ENCODE measurements at regions not wholly inside any gene's neighbourhood (a gene's known extent, or its start where the extent isn't known, plus 50 kb on each side); places are given as distances from the start of the nearest gene placed in this dataset.
"Not testable (repeated sequence)": the region's sequence is repeated elsewhere in the genome, so short reads cannot be mapped to it uniquely, and the experiment has no call there.

GRCh38 chr5:124549891-124550436 lies 196.5 kb downstream of the ZNF608 start:
- DNase-seq (ENCODE audit: low spot score): no peak

- no peak for DNase-seq (ENCODE audit: low spot score)
Observed at GRCh38 chr5:124546643-124547042, 199.8 kb downstream of the ZNF608 start.

GRCh38 chr5:124544366-124545055 lies 201.9 kb downstream of the ZNF608 start:
- no peak for DNase-seq (ENCODE audit: low spot score)

GRCh38 chr5:124538931-124539330 lies 207.5 kb downstream of the ZNF608 start:
- no peak for DNase-seq (ENCODE audit: low spot score)

GRCh38 chr5:124538191-124538590 lies 208.2 kb downstream of the ZNF608 start:
- DNase-seq (ENCODE audit: low spot score): peak; percentile 20

GRCh38 chr5:124537522-124537921 lies 208.9 kb downstream of the ZNF608 start:
- no peak for DNase-seq (ENCODE audit: low spot score)

- no peak for DNase-seq (ENCODE audit: low spot score)
Observed at GRCh38 chr5:124537107-124537506, 209.3 kb downstream of the ZNF608 start.

GRCh38 chr5:124536333-124536732 lies 210.1 kb downstream of the ZNF608 start:
- peak; percentile 10 for DNase-seq (ENCODE audit: low spot score)

- no peak for DNase-seq (ENCODE audit: low spot score)
Observed at GRCh38 chr5:124530916-124531315, 215.5 kb downstream of the ZNF608 start.

GRCh38 chr5:124528838-124529237 lies 217.6 kb downstream of the ZNF608 start:
- DNase-seq (ENCODE audit: low spot score): no peak

GRCh38 chr5:124527220-124527991 lies 219.0 kb downstream of the ZNF608 start:
- no peak for DNase-seq (ENCODE audit: low spot score)

- not testable (repeated sequence) for DNase-seq (ENCODE audit: low spot score)
Observed at GRCh38 chr5:124526079-124526478, 220.4 kb downstream of the ZNF608 start.

- DNase-seq (ENCODE audit: low spot score): no peak
Observed at GRCh38 chr5:124524552-124525232, 221.7 kb downstream of the ZNF608 start.

- no peak for DNase-seq (ENCODE audit: low spot score)
Observed at GRCh38 chr5:124523897-124524296, 222.5 kb downstream of the ZNF608 start.

GRCh38 chr5:124522992-124523391 lies 223.4 kb downstream of the ZNF608 start:
- no peak for DNase-seq (ENCODE audit: low spot score)

GRCh38 chr5:124521461-124522230 lies 224.8 kb downstream of the ZNF608 start:
- no peak for DNase-seq (ENCODE audit: low spot score)

- no peak for DNase-seq (ENCODE audit: low spot score)
Observed at GRCh38 chr5:124519396-124519795, 227.0 kb downstream of the ZNF608 start.

- no peak for DNase-seq (ENCODE audit: low spot score)
Observed at GRCh38 chr5:124516567-124516966, 229.9 kb downstream of the ZNF608 start.

- DNase-seq (ENCODE audit: low spot score): no peak
Observed at GRCh38 chr5:124515497-124516245, 230.8 kb downstream of the ZNF608 start.

- DNase-seq (ENCODE audit: low spot score): no peak
Observed at GRCh38 chr5:124514956-124515355, 231.5 kb downstream of the ZNF608 start.

- no peak for DNase-seq (ENCODE audit: low spot score)
Observed at GRCh38 chr5:124512952-124513632, 233.3 kb downstream of the ZNF608 start.

Data from COLO829 (cell line).